GF-D8 (cell line): ENCODE measurements at regions not wholly inside any gene's neighbourhood (a gene's known extent, or its start where the extent isn't known, plus 50 kb on each side); places are given as distances from the start of the nearest gene placed in this dataset.

Source experiments
- DNase-seq: peaks from one replicate; lab custom pipeline; 2025; lab: John Stamatoyannopoulos, UW

- no peak for DNase-seq
These were observed 786.0 kb upstream of the KLHL1 start for GRCh38 chr13:70894258-70894657.

GRCh38 chr13:70893832-70894231 is 785.6 kb upstream of the KLHL1 start:
- DNase-seq: peak; percentile 33

GRCh38 chr13:70890289-70890688 is 782.0 kb upstream of the KLHL1 start:
- no peak for DNase-seq

GRCh38 chr13:70889163-70889562 is 780.9 kb upstream of the KLHL1 start:
- no peak for DNase-seq

GRCh38 chr13:70884196-70884595 is 775.9 kb upstream of the KLHL1 start:
- DNase-seq: no peak

- DNase-seq: peak; percentile 46
These were observed 766.4 kb upstream of the KLHL1 start for GRCh38 chr13:70874636-70875035.

GRCh38 chr13:70864731-70865130 is 756.5 kb upstream of the KLHL1 start:
- no peak for DNase-seq

GRCh38 chr13:70856711-70857110 is 748.5 kb upstream of the KLHL1 start:
- no peak for DNase-seq

- DNase-seq: no peak
These were observed 747.8 kb upstream of the KLHL1 start for GRCh38 chr13:70856025-70856424.

GRCh38 chr13:70849222-70849621 is 741.0 kb upstream of the KLHL1 start:
- DNase-seq: no peak

- DNase-seq: no peak
These were observed 736.3 kb upstream of the KLHL1 start for GRCh38 chr13:70844391-70845108.

GRCh38 chr13:70842062-70842644 is 733.9 kb upstream of the KLHL1 start:
- no peak for DNase-seq

GRCh38 chr13:70841240-70842061 is 733.2 kb upstream of the KLHL1 start:
- no peak for DNase-seq

- no peak for DNase-seq
These were observed 727.1 kb upstream of the KLHL1 start for GRCh38 chr13:70835371-70835770.

GRCh38 chr13:70829748-70830147 is 721.5 kb upstream of the KLHL1 start:
- no peak for DNase-seq

- no peak for DNase-seq
These were observed 709.3 kb upstream of the KLHL1 start for GRCh38 chr13:70817576-70817975.

GRCh38 chr13:70816853-70817252 is 708.6 kb upstream of the KLHL1 start:
- DNase-seq: no peak

GRCh38 chr13:70814684-70815083 is 706.4 kb upstream of the KLHL1 start:
- DNase-seq: peak; percentile 26

- DNase-seq: no peak
These were observed 704.2 kb upstream of the KLHL1 start for GRCh38 chr13:70812481-70812880.

GRCh38 chr13:70809588-70809987 is 701.3 kb upstream of the KLHL1 start:
- DNase-seq: no peak

- no peak for DNase-seq
These were observed 690.1 kb upstream of the KLHL1 start for GRCh38 chr13:70798385-70798784.

GRCh38 chr13:70795484-70795883 is 687.2 kb upstream of the KLHL1 start:
- DNase-seq: no peak

- DNase-seq: no peak
These were observed 683.9 kb upstream of the KLHL1 start for GRCh38 chr13:70792121-70792520.
